ENCODE measurements at regions not wholly inside any gene's neighbourhood (a gene's known extent, or its start where the extent isn't known, plus 50 kb on each side); places are given as distances from the start of the nearest gene placed in this dataset.

DNA sequence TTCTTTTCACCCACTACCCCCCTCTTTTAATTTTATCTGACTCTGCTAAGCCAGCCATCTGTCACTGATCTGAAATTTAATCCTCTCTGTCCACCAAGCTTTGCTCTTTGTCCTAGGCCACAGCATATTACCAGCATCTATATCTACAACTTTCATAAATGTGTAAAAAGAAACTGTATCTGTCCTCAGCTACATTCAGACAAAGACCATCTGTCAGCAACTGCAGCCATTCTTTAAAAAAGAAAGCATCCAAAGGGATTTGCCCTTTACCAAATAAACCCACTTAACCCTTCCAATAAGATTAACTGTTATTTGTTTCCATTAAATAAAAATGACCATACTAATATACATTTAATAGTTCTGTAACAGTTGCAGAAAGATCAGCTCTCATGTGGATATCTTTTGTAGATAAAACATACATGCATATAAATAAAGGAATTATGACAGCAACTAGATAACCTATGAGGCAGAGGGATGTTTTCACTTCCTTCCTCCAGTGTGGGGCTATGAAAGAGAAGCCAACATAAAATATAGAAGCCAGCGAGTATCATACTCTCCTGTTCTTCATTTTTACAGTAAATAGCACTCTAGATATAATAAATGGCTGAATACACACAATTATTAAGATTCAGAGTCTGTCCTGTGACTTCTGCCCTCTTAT is 602.5 kb upstream of the SALL1 start:
- TF ChIP-seq, protein P1, sequence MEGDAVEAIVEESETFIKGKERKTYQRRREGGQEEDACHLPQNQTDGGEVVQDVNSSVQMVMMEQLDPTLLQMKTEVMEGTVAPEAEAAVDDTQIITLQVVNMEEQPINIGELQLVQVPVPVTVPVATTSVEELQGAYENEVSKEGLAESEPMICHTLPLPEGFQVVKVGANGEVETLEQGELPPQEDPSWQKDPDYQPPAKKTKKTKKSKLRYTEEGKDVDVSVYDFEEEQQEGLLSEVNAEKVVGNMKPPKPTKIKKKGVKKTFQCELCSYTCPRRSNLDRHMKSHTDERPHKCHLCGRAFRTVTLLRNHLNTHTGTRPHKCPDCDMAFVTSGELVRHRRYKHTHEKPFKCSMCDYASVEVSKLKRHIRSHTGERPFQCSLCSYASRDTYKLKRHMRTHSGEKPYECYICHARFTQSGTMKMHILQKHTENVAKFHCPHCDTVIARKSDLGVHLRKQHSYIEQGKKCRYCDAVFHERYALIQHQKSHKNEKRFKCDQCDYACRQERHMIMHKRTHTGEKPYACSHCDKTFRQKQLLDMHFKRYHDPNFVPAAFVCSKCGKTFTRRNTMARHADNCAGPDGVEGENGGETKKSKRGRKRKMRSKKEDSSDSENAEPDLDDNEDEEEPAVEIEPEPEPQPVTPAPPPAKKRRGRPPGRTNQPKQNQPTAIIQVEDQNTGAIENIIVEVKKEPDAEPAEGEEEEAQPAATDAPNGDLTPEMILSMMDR (IDR thresholded peaks at IDR 0.05), result no peak
- TF ChIP-seq POLR2A (IDR thresholded peaks at IDR 0.05), result no peak
- Histone ChIP-seq H3K4me1 (no peaks in the 10 kb centered on the region), H3K27me3 (no peaks in the 10 kb centered on the region), H3K4me3 (no peak overlapping the region), H3K27ac (no peak overlapping the region), H3K9me3 (no peaks in the 10 kb centered on the region), H3K36me3 (no peaks in the 10 kb centered on the region)
- intact Hi-C loops (cut with DNase I; ENCODE audit: low total_unique reads), result no loop called here
- DNase-seq, result no peak

DNA sequence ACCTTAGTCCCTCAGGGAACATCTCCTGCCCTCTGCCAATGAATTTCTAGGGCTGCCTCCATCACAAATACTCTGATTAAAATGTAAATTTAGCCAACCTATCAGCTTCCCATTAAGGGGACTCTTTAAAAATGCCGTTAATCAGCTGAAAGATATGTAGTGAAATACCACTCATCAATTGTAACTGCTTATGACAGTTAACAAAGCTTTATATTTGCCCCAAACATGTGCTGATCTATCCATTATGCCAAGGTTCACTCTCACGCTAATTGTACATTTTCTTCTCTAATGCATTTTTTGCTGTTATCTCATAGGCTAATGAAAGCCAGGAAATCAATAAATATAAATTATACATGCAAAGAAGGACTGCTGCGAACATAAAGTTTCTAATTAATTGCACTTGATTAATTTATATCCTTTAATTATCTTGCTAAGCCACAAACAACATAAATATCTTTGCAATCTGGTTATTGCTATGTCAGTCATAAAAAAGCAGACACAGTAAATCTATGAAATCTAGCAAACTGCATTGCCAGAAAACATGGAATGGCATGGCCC is 601.4 kb upstream of the SALL1 start:
- no peaks in the 10 kb centered on the region for H3K4me1 ChIP-seq
- no peaks in the 10 kb centered on the region for H3K27me3 ChIP-seq

DNA sequence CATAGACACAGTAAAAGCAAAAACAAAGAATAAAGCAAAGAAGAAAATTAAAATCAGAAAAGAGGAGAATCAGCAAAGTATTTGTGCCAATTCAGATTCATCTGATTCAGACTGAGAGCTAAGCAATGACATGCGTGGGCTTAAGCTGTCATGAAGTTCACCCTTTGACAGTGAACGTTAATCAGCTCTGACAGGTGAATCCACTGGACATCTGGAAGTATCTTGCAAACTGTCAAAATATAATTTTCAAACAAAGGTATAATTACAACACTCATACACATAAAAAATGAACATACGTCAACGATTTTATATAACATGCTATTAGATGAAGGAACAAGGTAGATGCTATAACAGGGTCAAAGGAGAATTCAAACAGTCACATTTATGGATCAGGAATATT is 596.3 kb upstream of the SALL1 start:
- H3K27ac ChIP-seq, result no peak overlapping the region
- no peaks in the 10 kb centered on the region for H3K4me1 ChIP-seq
- no peaks in the 10 kb centered on the region for H3K27me3 ChIP-seq
- H3K36me3 ChIP-seq, result no peaks in the 10 kb centered on the region
- no peak for DNase-seq
- intact Hi-C loops (cut with DNase I; ENCODE audit: low total_unique reads), result no loop called here
- no peak overlapping the region for H3K4me3 ChIP-seq
- H3K9me3 ChIP-seq, result no peaks in the 10 kb centered on the region
- no peak for TF ChIP-seq POLR2A (IDR thresholded peaks at IDR 0.05)
- TF ChIP-seq, protein P1 (IDR thresholded peaks at IDR 0.05), result no peak

More for the DNA sequence above, 601.4 kb upstream of the SALL1 start:
- no peak overlapping the region for H3K4me3 ChIP-seq
- no peaks in the 10 kb centered on the region for H3K9me3 ChIP-seq
- intact Hi-C loops (cut with DNase I; ENCODE audit: low total_unique reads), result no loop called here
- no peaks in the 10 kb centered on the region for H3K36me3 ChIP-seq
- no peak for TF ChIP-seq POLR2A (IDR thresholded peaks at IDR 0.05)
- TF ChIP-seq, protein P1 (IDR thresholded peaks at IDR 0.05), result no peak
- no peak overlapping the region for H3K27ac ChIP-seq
- no peak for DNase-seq

DNA sequence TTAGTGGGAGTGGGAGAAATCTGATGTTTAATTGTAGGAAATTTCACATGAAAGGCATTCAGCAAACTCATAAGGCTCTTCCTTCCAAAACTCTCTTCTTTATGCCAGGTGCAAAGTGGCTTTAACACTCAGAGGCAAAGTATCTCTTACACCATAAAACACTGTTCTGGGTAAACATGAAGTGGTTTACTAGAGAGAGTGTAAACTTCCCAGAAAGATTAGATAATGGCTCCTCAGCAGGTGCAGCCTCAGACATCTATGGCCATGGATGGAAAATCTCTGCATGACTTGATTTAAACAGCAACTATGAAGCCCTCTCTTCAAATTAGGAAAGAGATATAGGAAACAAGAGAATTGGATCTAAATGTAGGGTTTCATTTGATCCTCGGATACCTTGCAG is 583.1 kb upstream of the SALL1 start:
- Histone ChIP-seq H3K36me3 (no peaks in the 10 kb centered on the region), H3K4me3 (no peak overlapping the region), H3K9me3 (no peaks in the 10 kb centered on the region), H3K27me3 (no peaks in the 10 kb centered on the region), H3K27ac (no peak overlapping the region), H3K4me1 (no peaks in the 10 kb centered on the region)
- no peak for DNase-seq
- no peak for TF ChIP-seq POLR2A (IDR thresholded peaks at IDR 0.05)
- TF ChIP-seq, protein P1 (IDR thresholded peaks at IDR 0.05), result no peak
- intact Hi-C loops (cut with DNase I; ENCODE audit: low total_unique reads), result no loop called here

DNA sequence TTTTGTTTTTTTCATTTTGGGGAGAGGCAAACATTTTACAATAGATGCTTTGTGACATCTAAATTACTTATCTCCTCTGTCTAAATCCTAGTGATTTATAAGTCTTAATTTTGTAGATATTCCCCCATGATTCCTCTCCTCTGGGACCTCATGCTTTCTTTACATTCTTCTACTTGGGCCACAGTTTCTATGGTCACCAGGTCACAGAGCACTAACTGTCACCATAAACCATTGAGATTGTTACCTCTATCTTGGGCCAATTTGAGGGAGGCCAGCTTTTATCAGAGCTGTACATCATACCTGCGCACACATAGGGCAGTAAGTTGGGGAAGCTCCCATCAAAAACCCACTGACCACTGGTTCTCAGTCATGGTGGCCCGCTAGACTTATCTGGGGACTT is 582.1 kb upstream of the SALL1 start:
- intact Hi-C loops (cut with DNase I; ENCODE audit: low total_unique reads), result no loop called here
- no peak for TF ChIP-seq POLR2A (IDR thresholded peaks at IDR 0.05)
- TF ChIP-seq, protein P1 (IDR thresholded peaks at IDR 0.05), result no peak

More for the DNA sequence above, 582.1 kb upstream of the SALL1 start:
- Histone ChIP-seq H3K27me3 (no peaks in the 10 kb centered on the region), H3K4me1 (no peaks in the 10 kb centered on the region), H3K9me3 (no peaks in the 10 kb centered on the region), H3K4me3 (no peak overlapping the region), H3K27ac (no peak overlapping the region), H3K36me3 (no peaks in the 10 kb centered on the region)
- DNase-seq, result no peak

All from uterus (tissue), 3 donors.